IMR-90 (cell line): ENCODE measurements at regions not wholly inside any gene's neighbourhood (a gene's known extent, or its start where the extent isn't known, plus 50 kb on each side); places are given as distances from the start of the nearest gene placed in this dataset.
A peak's percentile ranks its signal among the peaks of the same experiment; 100 is the strongest.

Experiments used
- ATAC-seq: fragments of 200-7000 bp; cut with Tn5 transposase; 2 replicates; pipeline ENCODE4 v1.9.1; 2020; ENCODE audit warnings: low read depth, mild to moderate bottlenecking, moderate library complexity
- BruUV-seq: library from RNA; stranded (reverse); fragments of 400-500 nt; replicated peaks from 2 replicates; lab custom pipeline; 2021; lab: Mats Ljungman, UMichigan
- CTCF ChIA-PET: fragments of 300-600 bp; formaldehyde crosslinking; extraction: SDS; loops from one replicate; lab custom pipeline; 2021; ENCODE audit warnings: antibody characterized with exemption; lab: Yijun Ruan, JAX
- POLR2A ChIA-PET: fragments of 300-600 bp; sonication (Branson Sonifier 250); formaldehyde crosslinking; loops from one replicate; lab custom pipeline; 2022; ENCODE audit warnings: antibody characterized with exemption; ENCODE audit not compliant: unreplicated experiment; lab: Charles Lee
- DNase-seq: peaks from one replicate; pipeline ENCODE4 v3.0.0; 2013
- H2AFZ ChIP-seq: replicated peaks from 2 replicates; pipeline ENCODE3; 2013; ENCODE audit warnings: low read length, mild to moderate bottlenecking; ENCODE audit not compliant: poor library complexity
- H2AK5ac ChIP-seq: 2 replicates; pipeline ENCODE4 v1.6.1; 2013; ENCODE audit warnings: low read depth, low read length, inconsistent platforms
- H2AK9ac ChIP-seq: replicated peaks from 2 replicates; pipeline ENCODE3; 2013; ENCODE audit warnings: mild to moderate bottlenecking, low read depth, low read length, moderate library complexity; ENCODE audit not compliant: poor library complexity
- H2BK120ac ChIP-seq: 2 replicates; pipeline ENCODE4 v1.6.1; 2013; ENCODE audit warnings: low read depth, low read length, inconsistent platforms
- H2BK15ac ChIP-seq: 3 replicates; pipeline ENCODE4 v1.6.1; 2013; ENCODE audit warnings: low read depth, low read length, inconsistent platforms
- H2BK20ac ChIP-seq: 2 replicates; pipeline ENCODE4 v1.6.1; 2013; ENCODE audit warnings: low read depth, mild to moderate bottlenecking, inconsistent platforms, low read length, moderate library complexity
- H2BK5ac ChIP-seq: 2 replicates; pipeline ENCODE4 v1.6.1; 2013; ENCODE audit warnings: mild to moderate bottlenecking, low read depth, low read length, inconsistent platforms; ENCODE audit not compliant: poor library complexity, severe bottlenecking
- H3K14ac ChIP-seq: replicated peaks from 2 replicates; pipeline ENCODE4 v1.6.1; 2013; ENCODE audit warnings: low read depth, low read length, inconsistent platforms
- H3K18ac ChIP-seq: 2 replicates; pipeline ENCODE4 v1.6.1; 2013; ENCODE audit warnings: low read depth, low read length, control low read depth
- H3K23ac ChIP-seq: 2 replicates; pipeline ENCODE4 v1.6.1; 2013; ENCODE audit warnings: low read depth, low read length, inconsistent platforms
- H3K27ac ChIP-seq: 2 replicates; pipeline ENCODE4 v1.5.1; 2013; ENCODE audit warnings: mild to moderate bottlenecking, control low read depth, low read length; ENCODE audit not compliant: insufficient read depth
- H3K27me3 ChIP-seq: 2 replicates; pipeline ENCODE4 v1.6.1; 2013; ENCODE audit warnings: low read length; ENCODE audit not compliant: control insufficient read depth, insufficient read depth
- H3K36me3 ChIP-seq: 2 replicates; pipeline ENCODE4 v1.6.1; 2013; ENCODE audit warnings: low read length, mixed read lengths; ENCODE audit not compliant: control insufficient read depth, insufficient read depth
- H3K4ac ChIP-seq: 2 replicates; pipeline ENCODE4 v1.6.1; 2013; ENCODE audit warnings: low read depth, low read length, inconsistent platforms
- H3K4me1 ChIP-seq: 2 replicates; pipeline ENCODE4 v1.6.1; 2013; ENCODE audit warnings: low read length, mixed read lengths; ENCODE audit not compliant: control insufficient read depth, insufficient read depth
- H3K4me2 ChIP-seq: 2 replicates; pipeline ENCODE4 v1.6.1; 2013; ENCODE audit warnings: low read depth, mild to moderate bottlenecking, control low read depth, low read length, moderate library complexity
- H3K4me3 ChIP-seq: 2 replicates; pipeline ENCODE4 v1.5.1; 2013; ENCODE audit warnings: low read depth, mild to moderate bottlenecking, control low read depth, low read length, moderate library complexity; ENCODE audit not compliant: insufficient read depth
- H3K56ac ChIP-seq: 2 replicates; pipeline ENCODE4 v1.6.1; 2013; ENCODE audit warnings: low read length, inconsistent platforms; ENCODE audit not compliant: insufficient read depth; ENCODE audit errors: extremely low read depth
- H3K79me1 ChIP-seq, 2 experiments: 2 replicates each; pipeline ENCODE4 v1.6.1; 2013; ENCODE audit warnings: low read length in 2 of 2, inconsistent platforms in 1 of 2, low read depth in 1 of 2
- H3K9ac ChIP-seq: 2 replicates; pipeline ENCODE4 v1.6.1; 2013; ENCODE audit warnings: low read depth, low read length, control low read depth
- H3K9me1 ChIP-seq: 2 replicates; pipeline ENCODE4 v1.6.1; 2013; ENCODE audit warnings: low read length, inconsistent platforms; ENCODE audit not compliant: insufficient read depth
- H3K9me3 ChIP-seq: 2 replicates; pipeline ENCODE4 v1.6.1; 2013; ENCODE audit warnings: low read length; ENCODE audit not compliant: control insufficient read depth, insufficient read depth
- H4K20me1 ChIP-seq: 2 replicates; pipeline ENCODE4 v1.6.1; 2013; ENCODE audit warnings: low read length, inconsistent platforms; ENCODE audit not compliant: insufficient read depth
- H4K5ac ChIP-seq: 2 replicates; pipeline ENCODE4 v1.6.1; 2013; ENCODE audit warnings: mild to moderate bottlenecking, low read depth, low read length, control low read depth
- H4K8ac ChIP-seq, 2 experiments: 2 replicates each; pipeline ENCODE4 v1.6.1; 2013; ENCODE audit warnings: low read depth in 2 of 2, low read length in 2 of 2, control low read depth in 1 of 2, inconsistent platforms in 1 of 2
- H4K91ac ChIP-seq: 2 replicates; pipeline ENCODE4 v1.6.1; 2013; ENCODE audit warnings: low read depth, low read length, inconsistent platforms; ENCODE audit not compliant: insufficient read depth
- CEBPB ChIP-seq: IDR thresholded peaks from 2 replicates; pipeline ENCODE4 v1.6.1; 2012; ENCODE audit warnings: low read depth, low read length, improper control_type of control experiment
- CHD1 ChIP-seq: IDR thresholded peaks from 2 replicates; pipeline ENCODE4 v1.6.1; 2012; ENCODE audit warnings: low read depth, low read length, improper control_type of control experiment
- FOS ChIP-seq: fragments of 150-350 bp; IDR thresholded peaks from 2 replicates; pipeline ENCODE4 v1.6.1; 2016; ENCODE audit warnings: low read depth, low read length
- MAFK ChIP-seq: IDR thresholded peaks from 2 replicates; pipeline ENCODE4 v1.6.1; 2012; ENCODE audit warnings: low read depth, low read length, improper control_type of control experiment
- MAZ ChIP-seq: IDR thresholded peaks from 2 replicates; pipeline ENCODE4 v1.6.1; 2012; ENCODE audit warnings: low read depth, mild to moderate bottlenecking, low read length, improper control_type of control experiment, moderate library complexity, borderline replicate concordance
- MXI1 ChIP-seq: IDR thresholded peaks from 2 replicates; pipeline ENCODE4 v1.6.1; 2012; ENCODE audit warnings: low read depth, mild to moderate bottlenecking, low read length, moderate library complexity, borderline replicate concordance
- NFE2L2 ChIP-seq: fragments of 150-350 bp; IDR thresholded peaks from 2 replicates; pipeline ENCODE4 v1.6.1; 2016; ENCODE audit warnings: low read depth, mild to moderate bottlenecking, low read length
- POLR2A ChIP-seq: IDR thresholded peaks from 2 replicates; pipeline ENCODE4 v1.6.1; 2012; ENCODE audit warnings: mild to moderate bottlenecking, low read depth, low read length
- RCOR1 ChIP-seq: IDR thresholded peaks from 2 replicates; pipeline ENCODE4 v1.6.1; 2012; ENCODE audit warnings: mild to moderate bottlenecking, low read length, improper control_type of control experiment; ENCODE audit not compliant: insufficient replicate concordance
- RFX5 ChIP-seq: IDR thresholded peaks from 2 replicates; pipeline ENCODE4 v1.8.0; 2012; ENCODE audit warnings: low read depth, mild to moderate bottlenecking, low read length, moderate library complexity
- SMC3 ChIP-seq: fragments of 150-350 bp; IDR thresholded peaks from 2 replicates; pipeline ENCODE4 v1.6.1; 2016; ENCODE audit warnings: low read depth, mild to moderate bottlenecking, antibody characterized with exemption, low read length, moderate library complexity
- WGBS, 2 experiments: methylation state at CpG; one replicate each; pipeline versions ENCODE4 v1.1.5 to v1.1.7; 2013; ENCODE audit warnings: missing lambda C conversion rate in 2 of 2; ENCODE audit not compliant: insufficient read length in 1 of 2; ENCODE audit errors: extremely low coverage in 2 of 2; 5-methylcytosine and 5-hydroxymethylcytosine counted together
- dilution Hi-C: fragments of 300-500 bp; cut with HindIII; formaldehyde crosslinking; loops from one replicate; pipeline ENCODE4 v1.14.3; 2018; ENCODE audit warnings: low sequenced_read_pairs; ENCODE audit not compliant: unreplicated experiment
- in situ Hi-C: fragments of 300-500 bp; cut with MboI; formaldehyde crosslinking; loops from 3 replicates; pipeline ENCODE4 v1.14.3; 2019; ENCODE audit warnings: low sequenced_read_pairs, inconsistent platforms, mixed read lengths
- intact Hi-C: fragments of 100-400 bp; cut with micrococcal nuclease; formaldehyde crosslinking; loops from 2 replicates; pipeline ENCODE4 v1.10.0; 2022
- TF ChIP-seq, protein P1 (sequence below): fragments of 150-350 bp; IDR thresholded peaks from 2 replicates; pipeline ENCODE4 v1.6.1; 2016; ENCODE audit warnings: low read depth, mild to moderate bottlenecking, low read length, moderate library complexity, borderline replicate concordance
- TF ChIP-seq, protein P2 (sequence below): fragments of 150-350 bp; IDR thresholded peaks from 2 replicates; pipeline ENCODE4 v1.6.1; 2017; ENCODE audit warnings: mild to moderate bottlenecking, antibody characterized with exemption, low read length, low read depth
- TF ChIP-seq, protein P3 (sequence below): conservative IDR thresholded peaks from 2 replicates; pipeline ENCODE4 v1.5.1; 2012; ENCODE audit warnings: mild to moderate bottlenecking, low read depth, low read length, improper control_type of control experiment

DNA sequence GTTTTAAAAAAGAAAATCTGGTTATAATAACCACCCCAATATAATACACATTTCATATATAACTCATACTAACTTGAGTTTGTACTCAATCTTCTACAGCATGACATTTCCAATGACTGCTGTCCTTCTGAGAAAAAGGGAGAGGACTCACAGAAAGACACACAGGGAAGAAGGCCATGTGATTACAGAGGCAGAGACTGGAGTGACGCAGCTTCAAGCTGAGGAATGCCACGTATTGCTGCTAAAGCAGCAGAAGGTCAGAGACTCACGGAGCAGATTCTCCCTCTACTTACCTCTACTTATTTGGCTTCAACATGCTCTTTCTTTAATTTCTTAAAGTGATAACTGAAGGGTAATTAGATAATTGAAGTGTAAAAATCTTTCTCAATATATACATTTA, 753.5 kb upstream of the PKDCC start:
- no TSS peak for BruUV-seq
- peak; percentile 7 for DNase-seq
- no peaks in the 10 kb centered on the region for H3K9me1 ChIP-seq

More for the DNA sequence above, 753.5 kb upstream of the PKDCC start:
- Histone ChIP-seq H4K20me1 (no peaks in the 10 kb centered on the region), H3K23ac (no peak overlapping the region), H2BK15ac (no peak overlapping the region), H3K36me3 (no peaks in the 10 kb centered on the region), H3K9me3 (no peaks in the 10 kb centered on the region), H3K79me1 (no peaks in the 10 kb centered on the region), H2AK9ac (no peak overlapping the region), H3K14ac (no peak overlapping the region), H2AK5ac (no peak overlapping the region), H3K27ac (no peak overlapping the region), H3K4me1 (no peaks in the 10 kb centered on the region), H3K4ac (no peak overlapping the region), H2AFZ (no peak overlapping the region), H4K91ac (no peak overlapping the region), H3K27me3 (no peaks in the 10 kb centered on the region), H3K56ac (no peak overlapping the region), H2BK120ac (no peak overlapping the region), H4K8ac (no peak overlapping the region), H3K4me2 (no peak overlapping the region), H2BK20ac (no peak overlapping the region), H3K4me3 (no peak overlapping the region), H3K18ac (no peak overlapping the region), H3K9ac (no peak overlapping the region), H2BK5ac (no peak overlapping the region), H4K5ac (no peak overlapping the region)
- no peak for ATAC-seq
- intact Hi-C loops = no loop called here
- dilution Hi-C loops = no loop called here
- TF ChIP-seq MAZ (no peak), MXI1 (no peak), SMC3 (no peak), RCOR1 (no peak), NFE2L2 (no peak), RFX5 (no peak), MAFK (no peak), CHD1 (no peak), CEBPB (no peak), FOS (no peak), POLR2A (no peak)
- TF ChIP-seq, protein P1, sequence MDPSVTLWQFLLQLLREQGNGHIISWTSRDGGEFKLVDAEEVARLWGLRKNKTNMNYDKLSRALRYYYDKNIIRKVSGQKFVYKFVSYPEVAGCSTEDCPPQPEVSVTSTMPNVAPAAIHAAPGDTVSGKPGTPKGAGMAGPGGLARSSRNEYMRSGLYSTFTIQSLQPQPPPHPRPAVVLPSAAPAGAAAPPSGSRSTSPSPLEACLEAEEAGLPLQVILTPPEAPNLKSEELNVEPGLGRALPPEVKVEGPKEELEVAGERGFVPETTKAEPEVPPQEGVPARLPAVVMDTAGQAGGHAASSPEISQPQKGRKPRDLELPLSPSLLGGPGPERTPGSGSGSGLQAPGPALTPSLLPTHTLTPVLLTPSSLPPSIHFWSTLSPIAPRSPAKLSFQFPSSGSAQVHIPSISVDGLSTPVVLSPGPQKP = no peak
- TF ChIP-seq, protein P2, sequence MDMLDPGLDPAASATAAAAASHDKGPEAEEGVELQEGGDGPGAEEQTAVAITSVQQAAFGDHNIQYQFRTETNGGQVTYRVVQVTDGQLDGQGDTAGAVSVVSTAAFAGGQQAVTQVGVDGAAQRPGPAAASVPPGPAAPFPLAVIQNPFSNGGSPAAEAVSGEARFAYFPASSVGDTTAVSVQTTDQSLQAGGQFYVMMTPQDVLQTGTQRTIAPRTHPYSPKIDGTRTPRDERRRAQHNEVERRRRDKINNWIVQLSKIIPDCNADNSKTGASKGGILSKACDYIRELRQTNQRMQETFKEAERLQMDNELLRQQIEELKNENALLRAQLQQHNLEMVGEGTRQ = no peak
- TF ChIP-seq, protein P3, sequence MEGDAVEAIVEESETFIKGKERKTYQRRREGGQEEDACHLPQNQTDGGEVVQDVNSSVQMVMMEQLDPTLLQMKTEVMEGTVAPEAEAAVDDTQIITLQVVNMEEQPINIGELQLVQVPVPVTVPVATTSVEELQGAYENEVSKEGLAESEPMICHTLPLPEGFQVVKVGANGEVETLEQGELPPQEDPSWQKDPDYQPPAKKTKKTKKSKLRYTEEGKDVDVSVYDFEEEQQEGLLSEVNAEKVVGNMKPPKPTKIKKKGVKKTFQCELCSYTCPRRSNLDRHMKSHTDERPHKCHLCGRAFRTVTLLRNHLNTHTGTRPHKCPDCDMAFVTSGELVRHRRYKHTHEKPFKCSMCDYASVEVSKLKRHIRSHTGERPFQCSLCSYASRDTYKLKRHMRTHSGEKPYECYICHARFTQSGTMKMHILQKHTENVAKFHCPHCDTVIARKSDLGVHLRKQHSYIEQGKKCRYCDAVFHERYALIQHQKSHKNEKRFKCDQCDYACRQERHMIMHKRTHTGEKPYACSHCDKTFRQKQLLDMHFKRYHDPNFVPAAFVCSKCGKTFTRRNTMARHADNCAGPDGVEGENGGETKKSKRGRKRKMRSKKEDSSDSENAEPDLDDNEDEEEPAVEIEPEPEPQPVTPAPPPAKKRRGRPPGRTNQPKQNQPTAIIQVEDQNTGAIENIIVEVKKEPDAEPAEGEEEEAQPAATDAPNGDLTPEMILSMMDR = no peak
- in situ Hi-C loops = no loop called here
- ChIA-PET CTCF (no interaction called here), POLR2A (no interaction called here)
- no CpG with 5 or more reads among the region's 3 CpGs for WGBS, 2 experiments
